ENCODE measurements at regions not wholly inside any gene's neighbourhood (a gene's known extent, or its start where the extent isn't known, plus 50 kb on each side); places are given as distances from the start of the nearest gene placed in this dataset.

- TF ChIP-seq EZH2phosphoT487 (IDR thresholded peaks at IDR 0.05; ENCODE audit: insufficient read depth, low read depth) (no peak), EZH2 (IDR thresholded peaks at IDR 0.05; ENCODE audit: insufficient read depth, poor library complexity, severe bottlenecking) (no peak)
Observed at GRCh38 chr13:76822698-76823267, 63.4 kb downstream of the KCTD12 start.
